Astrocyte (in vitro differentiated cells and primary cell): ENCODE measurements at regions not wholly inside any gene's neighbourhood (a gene's known extent, or its start where the extent isn't known, plus 50 kb on each side); places are given as distances from the start of the nearest gene placed in this dataset.

Experiments used
- EZH2 ChIP-seq: IDR thresholded peaks from 2 replicates; pipeline ENCODE4 v1.6.1; 2012; ENCODE audit warnings: mild to moderate bottlenecking, low read length, inconsistent platforms; ENCODE audit not compliant: insufficient read depth
- TF ChIP-seq, protein P1 (sequence below): IDR thresholded peaks from 2 replicates; pipeline ENCODE4 v1.5.1; 2011; ENCODE audit warnings: low read depth, mild to moderate bottlenecking, inconsistent platforms, low read length, moderate library complexity; ENCODE audit not compliant: insufficient read depth

DNA sequence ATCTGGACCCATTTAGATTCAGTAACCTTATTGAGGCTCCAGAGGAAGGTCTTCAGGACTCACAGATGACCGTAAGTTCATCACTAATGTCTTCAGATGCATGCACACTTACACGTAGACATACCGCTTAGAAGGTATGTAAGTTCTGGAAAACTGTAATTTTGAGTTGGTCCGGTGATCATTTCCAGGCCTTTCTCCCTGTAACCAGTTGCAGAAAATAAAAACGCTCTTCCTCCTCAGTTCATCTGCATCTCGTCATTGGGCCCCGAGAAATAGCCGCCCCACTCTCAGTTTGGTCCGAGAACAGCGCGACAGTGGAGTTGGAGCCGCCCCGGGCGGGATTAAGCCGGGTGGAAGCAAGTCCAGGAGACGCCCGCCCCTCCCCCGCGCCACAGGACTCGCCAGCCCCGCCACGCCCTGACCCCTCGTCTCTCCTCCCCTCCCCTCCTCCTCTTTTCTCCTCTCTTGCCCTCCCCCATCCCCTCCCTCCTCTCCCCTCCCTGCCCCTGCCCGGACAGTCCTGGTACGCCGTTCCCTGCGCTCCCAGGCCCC is 83.7 kb downstream of the TNFAIP2 start:
- TF ChIP-seq, protein P1, sequence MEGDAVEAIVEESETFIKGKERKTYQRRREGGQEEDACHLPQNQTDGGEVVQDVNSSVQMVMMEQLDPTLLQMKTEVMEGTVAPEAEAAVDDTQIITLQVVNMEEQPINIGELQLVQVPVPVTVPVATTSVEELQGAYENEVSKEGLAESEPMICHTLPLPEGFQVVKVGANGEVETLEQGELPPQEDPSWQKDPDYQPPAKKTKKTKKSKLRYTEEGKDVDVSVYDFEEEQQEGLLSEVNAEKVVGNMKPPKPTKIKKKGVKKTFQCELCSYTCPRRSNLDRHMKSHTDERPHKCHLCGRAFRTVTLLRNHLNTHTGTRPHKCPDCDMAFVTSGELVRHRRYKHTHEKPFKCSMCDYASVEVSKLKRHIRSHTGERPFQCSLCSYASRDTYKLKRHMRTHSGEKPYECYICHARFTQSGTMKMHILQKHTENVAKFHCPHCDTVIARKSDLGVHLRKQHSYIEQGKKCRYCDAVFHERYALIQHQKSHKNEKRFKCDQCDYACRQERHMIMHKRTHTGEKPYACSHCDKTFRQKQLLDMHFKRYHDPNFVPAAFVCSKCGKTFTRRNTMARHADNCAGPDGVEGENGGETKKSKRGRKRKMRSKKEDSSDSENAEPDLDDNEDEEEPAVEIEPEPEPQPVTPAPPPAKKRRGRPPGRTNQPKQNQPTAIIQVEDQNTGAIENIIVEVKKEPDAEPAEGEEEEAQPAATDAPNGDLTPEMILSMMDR: no peak
- TF ChIP-seq EZH2: no peak
